HEK293T (cell line): ENCODE measurements at regions not wholly inside any gene's neighbourhood (a gene's known extent, or its start where the extent isn't known, plus 50 kb on each side); places are given as distances from the start of the nearest gene placed in this dataset.
"Not testable (repeated sequence)": the region's sequence is repeated elsewhere in the genome, so short reads cannot be mapped to it uniquely, and the experiment has no call there.

Experiments used
- CTCF ChIA-PET: fragments of 350-600 bp; formaldehyde crosslinking; extraction: SDS; loops from one replicate; lab custom pipeline; 2021; ENCODE audit warnings: antibody characterized with exemption, inconsistent platforms; lab: Yijun Ruan, JAX
- POLR2A ChIA-PET: fragments of 350-600 bp; formaldehyde crosslinking; extraction: SDS; loops from one replicate; lab custom pipeline; 2020; ENCODE audit warnings: antibody characterized with exemption, inconsistent platforms; lab: Yijun Ruan, JAX
- DNase-seq: peaks from one replicate; pipeline ENCODE4 v3.0.0; 2012; ENCODE audit warnings: mixed read lengths; ENCODE audit errors: extremely low spot score
- ARNT ChIP-seq: fragments of 450-650 bp; IDR thresholded peaks from 2 replicates; pipeline ENCODE4 v1.6.1; 2017; ENCODE audit warnings: mild to moderate bottlenecking
- BHLHE40 ChIP-seq: fragments of 450-650 bp; IDR thresholded peaks from 2 replicates; pipeline ENCODE4 v1.6.1; 2016; ENCODE audit warnings: mild to moderate bottlenecking, moderate library complexity, borderline replicate concordance
- CTBP1 ChIP-seq: fragments of 450-650 bp; IDR thresholded peaks from 2 replicates; pipeline ENCODE4 v1.6.1; 2016; ENCODE audit warnings: borderline replicate concordance
- ELF4 ChIP-seq: fragments of 450-650 bp; IDR thresholded peaks from 2 replicates; pipeline ENCODE4 v1.6.1; 2017; ENCODE audit warnings: antibody characterized with exemption
- FOXA1 ChIP-seq: fragments of 450-650 bp; IDR thresholded peaks from 2 replicates; pipeline ENCODE4 v1.6.1; 2016; ENCODE audit warnings: mild to moderate bottlenecking
- FOXK2 ChIP-seq: fragments of 450-650 bp; IDR thresholded peaks from 2 replicates; pipeline ENCODE4 v1.6.1; 2016; ENCODE audit warnings: mild to moderate bottlenecking
- FOXM1 ChIP-seq: fragments of 450-650 bp; IDR thresholded peaks from 2 replicates; pipeline ENCODE4 v1.6.1; 2017; ENCODE audit warnings: mild to moderate bottlenecking, borderline replicate concordance
- HDGF ChIP-seq: fragments of 450-650 bp; IDR thresholded peaks from 2 replicates; pipeline ENCODE4 v1.6.1; 2017; ENCODE audit warnings: antibody characterized with exemption, borderline replicate concordance
- L3MBTL2 ChIP-seq: fragments of 450-650 bp; conservative IDR thresholded peaks from 2 replicates; pipeline ENCODE4 v1.6.1; 2016; ENCODE audit warnings: mild to moderate bottlenecking
- LEF1 ChIP-seq: fragments of 450-650 bp; IDR thresholded peaks from 2 replicates; pipeline ENCODE4 v1.6.1; 2017; ENCODE audit warnings: mild to moderate bottlenecking, borderline replicate concordance
- NFRKB ChIP-seq: fragments of 450-650 bp; IDR thresholded peaks from 2 replicates; pipeline ENCODE4 v1.6.1; 2016; ENCODE audit warnings: mild to moderate bottlenecking, moderate library complexity
- SP1 ChIP-seq: fragments of 450-650 bp; IDR thresholded peaks from 2 replicates; pipeline ENCODE4 v1.6.1; 2017
- SUZ12 ChIP-seq: fragments of 450-650 bp; IDR thresholded peaks from 2 replicates; pipeline ENCODE4 v1.6.1; 2016; ENCODE audit warnings: mild to moderate bottlenecking
- TARDBP ChIP-seq: fragments of 450-650 bp; IDR thresholded peaks from 2 replicates; pipeline ENCODE4 v1.6.1; 2016
- ZNF384 ChIP-seq: fragments of 450-650 bp; IDR thresholded peaks from 2 replicates; pipeline ENCODE4 v1.6.1; 2016
- TF ChIP-seq, protein P1 (sequence below): fragments of 450-650 bp; IDR thresholded peaks from 2 replicates; pipeline ENCODE4 v1.6.1; 2016

DNA sequence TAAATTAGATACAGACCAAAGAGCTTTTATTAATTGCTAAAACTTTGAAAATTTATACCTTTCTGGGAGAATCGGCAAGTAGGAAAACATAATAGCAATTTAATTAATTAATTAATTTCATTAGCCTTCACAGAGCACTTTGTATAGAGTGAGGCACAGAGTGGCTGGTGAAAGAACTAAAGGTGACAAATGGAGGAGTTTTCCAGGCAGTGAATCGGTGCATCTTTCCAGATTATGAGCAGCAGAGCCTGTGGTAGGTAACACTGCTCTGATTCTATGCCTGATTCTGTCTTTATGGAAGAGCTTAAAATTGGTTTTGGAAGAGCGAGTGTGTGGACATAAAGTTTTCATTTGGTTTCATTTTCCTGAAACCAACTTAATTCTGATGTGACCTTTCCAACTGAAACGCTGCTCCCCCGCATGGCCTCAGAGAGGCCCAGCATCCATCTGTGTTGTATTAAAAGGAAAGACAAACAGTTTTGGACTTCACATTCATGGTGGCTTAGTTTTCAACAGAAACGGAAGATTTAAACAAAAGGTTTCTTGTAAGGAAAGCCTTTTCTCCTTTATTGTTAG, 188.9 kb upstream of the RPS23 start:
- ChIA-PET CTCF (no interaction called here), POLR2A (no interaction called here)
- TF ChIP-seq NFRKB (no peak), BHLHE40 (no peak), SUZ12 (no peak), LEF1 (no peak), L3MBTL2 (no peak), HDGF (no peak), ZNF384 (no peak), SP1 (no peak), FOXM1 (no peak), ELF4 (no peak), FOXA1 (no peak)
- TF ChIP-seq, protein P1, sequence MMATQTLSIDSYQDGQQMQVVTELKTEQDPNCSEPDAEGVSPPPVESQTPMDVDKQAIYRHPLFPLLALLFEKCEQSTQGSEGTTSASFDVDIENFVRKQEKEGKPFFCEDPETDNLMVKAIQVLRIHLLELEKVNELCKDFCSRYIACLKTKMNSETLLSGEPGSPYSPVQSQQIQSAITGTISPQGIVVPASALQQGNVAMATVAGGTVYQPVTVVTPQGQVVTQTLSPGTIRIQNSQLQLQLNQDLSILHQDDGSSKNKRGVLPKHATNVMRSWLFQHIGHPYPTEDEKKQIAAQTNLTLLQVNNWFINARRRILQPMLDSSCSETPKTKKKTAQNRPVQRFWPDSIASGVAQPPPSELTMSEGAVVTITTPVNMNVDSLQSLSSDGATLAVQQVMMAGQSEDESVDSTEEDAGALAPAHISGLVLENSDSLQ, result no peak
- DNase-seq, result no peak

GRCh38 chr5:82465235-82465634, 187.1 kb upstream of the RPS23 start:
- ChIA-PET CTCF (no interaction called here), POLR2A (no interaction called here)
- no peak for DNase-seq
- TF ChIP-seq HDGF (no peak), NFRKB (no peak), FOXA1 (no peak), ZNF384 (no peak), ARNT (no peak), SUZ12 (no peak), TARDBP (no peak), LEF1 (no peak), BHLHE40 (no peak), L3MBTL2 (no peak), FOXK2 (no peak), SP1 (no peak), ELF4 (no peak), FOXM1 (no peak)
- TF ChIP-seq, protein P1, result no peak

DNA sequence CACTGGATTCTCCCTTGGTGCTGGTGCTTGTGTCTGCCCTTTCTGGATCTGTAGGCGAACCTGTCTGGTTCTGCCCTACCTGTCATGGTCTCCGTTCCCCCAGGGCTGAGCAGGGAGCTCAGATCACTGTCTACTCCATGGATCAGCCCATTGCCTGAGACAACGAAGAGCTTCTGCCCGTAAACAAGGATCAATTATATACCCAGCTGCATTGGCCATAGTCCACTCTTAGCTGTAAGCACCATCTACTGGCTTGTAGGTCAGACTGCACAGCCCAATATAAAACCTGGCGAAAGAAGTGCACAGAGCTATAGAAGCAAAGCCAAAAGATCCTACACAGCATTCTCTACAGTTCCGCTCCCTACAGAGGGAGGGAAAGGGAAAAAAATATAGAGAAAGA, 181.5 kb upstream of the RPS23 start:
- TF ChIP-seq, protein P1, result no peak
- TF ChIP-seq FOXA1, result no peak
- TF ChIP-seq ARNT, result no peak
- no peak for TF ChIP-seq TARDBP
- TF ChIP-seq HDGF, result no peak
- no peak for TF ChIP-seq SP1
- no peak for TF ChIP-seq FOXM1
- TF ChIP-seq CTBP1, result no peak
- no peak for TF ChIP-seq LEF1
- TF ChIP-seq NFRKB, result no peak
- TF ChIP-seq ELF4, result no peak
- TF ChIP-seq ZNF384, result no peak
- no peak for TF ChIP-seq SUZ12
- TF ChIP-seq L3MBTL2, result no peak
- no peak for TF ChIP-seq FOXK2
- TF ChIP-seq BHLHE40, result no peak
- no peak for DNase-seq
- POLR2A ChIA-PET, result no interaction called here
- CTCF ChIA-PET, result no interaction called here

DNA sequence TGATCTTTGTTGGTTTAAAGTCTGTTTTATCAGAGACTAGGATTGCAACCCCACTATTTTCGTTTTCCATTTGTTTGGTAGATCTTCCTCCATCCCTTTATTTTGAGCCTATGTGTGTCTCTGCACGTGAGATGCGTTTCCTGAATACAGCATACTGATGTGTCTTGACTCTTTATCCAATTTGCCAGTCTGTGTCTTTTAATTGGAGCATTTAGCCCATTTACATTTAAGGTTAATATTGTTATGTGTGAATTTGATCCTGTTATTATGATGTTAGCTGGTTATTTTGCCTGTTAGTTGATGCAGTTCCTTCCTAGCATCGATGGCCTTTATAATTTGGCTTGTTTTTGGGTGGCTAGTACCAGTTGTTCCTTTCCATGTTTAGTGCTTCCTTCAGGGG, 177.2 kb upstream of the RPS23 start:
- POLR2A ChIA-PET, DNase-seq, CTCF ChIA-PET: not testable (repeated sequence)

DNA sequence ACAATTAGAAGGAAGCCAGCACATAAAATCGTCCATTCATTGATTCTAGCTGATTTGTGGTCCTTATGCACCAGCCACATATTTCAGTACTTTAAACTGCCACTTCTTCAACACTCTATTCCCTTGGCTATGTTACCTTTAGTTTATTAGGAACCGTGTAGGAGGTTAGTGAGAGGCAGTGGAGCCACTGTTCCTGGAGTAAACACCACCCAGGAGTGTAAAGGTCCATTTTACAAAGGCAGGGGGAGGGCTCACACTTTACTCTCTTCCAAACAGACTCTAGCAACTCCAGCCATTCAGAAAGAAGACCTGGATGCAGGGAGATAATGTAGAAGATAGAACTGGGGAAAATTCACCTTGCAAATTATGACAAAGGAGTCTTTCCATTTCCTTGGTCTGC, 170.2 kb upstream of the RPS23 start:
- no peak for TF ChIP-seq ARNT
- no peak for TF ChIP-seq CTBP1
- no peak for TF ChIP-seq ELF4
- TF ChIP-seq TARDBP, result no peak
- TF ChIP-seq BHLHE40, result no peak
- no peak for TF ChIP-seq NFRKB
- no peak for TF ChIP-seq FOXA1
- ChIA-PET CTCF (no interaction called here), POLR2A (no interaction called here)
- DNase-seq, result no peak

DNA sequence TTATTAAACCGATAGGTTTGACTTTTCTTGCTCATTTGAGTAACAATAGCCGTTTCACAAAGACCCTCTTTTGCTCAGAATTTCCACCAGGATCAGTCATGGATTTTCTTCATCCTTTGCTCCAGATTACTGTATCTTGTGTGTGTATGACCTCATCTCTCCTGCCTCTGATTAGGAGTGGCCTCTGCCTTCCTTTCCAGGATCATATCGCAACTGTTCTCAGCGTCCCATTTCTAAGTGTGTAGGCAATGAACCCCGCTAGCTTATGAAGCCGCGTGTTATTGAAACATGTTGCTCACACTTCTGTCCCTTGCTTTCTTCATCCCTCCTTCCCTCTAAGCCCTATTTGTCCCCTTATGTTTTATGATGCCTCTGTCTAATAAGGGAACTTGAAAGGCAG, 169.8 kb upstream of the RPS23 start:
- POLR2A ChIA-PET, result no interaction called here
- no peak for DNase-seq
- TF ChIP-seq SUZ12 (no peak), L3MBTL2 (no peak), FOXA1 (no peak), CTBP1 (no peak), SP1 (no peak), TARDBP (no peak), FOXM1 (no peak), ARNT (no peak), HDGF (no peak), NFRKB (no peak), ELF4 (no peak), LEF1 (no peak), BHLHE40 (no peak)
- TF ChIP-seq, protein P1, result no peak
- CTCF ChIA-PET, result no interaction called here
